AG10803 (cell line): ENCODE measurements at regions not wholly inside any gene's neighbourhood (a gene's known extent, or its start where the extent isn't known, plus 50 kb on each side); places are given as distances from the start of the nearest gene placed in this dataset.

ENCODE experiments used
- DNase-seq: peaks from one replicate; pipeline ENCODE4 v3.0.0; 2010; ENCODE audit warnings: low read depth
- H3K4me3 ChIP-seq: 2 replicates; pipeline ENCODE4 v1.5.1; 2011; ENCODE audit warnings: mild to moderate bottlenecking, low read length, control low read depth
- TF ChIP-seq, protein P1 (sequence below): conservative IDR thresholded peaks from 2 replicates; pipeline ENCODE4 v1.5.1; 2011; ENCODE audit warnings: mild to moderate bottlenecking, low read length, control low read depth, inconsistent platforms

DNA sequence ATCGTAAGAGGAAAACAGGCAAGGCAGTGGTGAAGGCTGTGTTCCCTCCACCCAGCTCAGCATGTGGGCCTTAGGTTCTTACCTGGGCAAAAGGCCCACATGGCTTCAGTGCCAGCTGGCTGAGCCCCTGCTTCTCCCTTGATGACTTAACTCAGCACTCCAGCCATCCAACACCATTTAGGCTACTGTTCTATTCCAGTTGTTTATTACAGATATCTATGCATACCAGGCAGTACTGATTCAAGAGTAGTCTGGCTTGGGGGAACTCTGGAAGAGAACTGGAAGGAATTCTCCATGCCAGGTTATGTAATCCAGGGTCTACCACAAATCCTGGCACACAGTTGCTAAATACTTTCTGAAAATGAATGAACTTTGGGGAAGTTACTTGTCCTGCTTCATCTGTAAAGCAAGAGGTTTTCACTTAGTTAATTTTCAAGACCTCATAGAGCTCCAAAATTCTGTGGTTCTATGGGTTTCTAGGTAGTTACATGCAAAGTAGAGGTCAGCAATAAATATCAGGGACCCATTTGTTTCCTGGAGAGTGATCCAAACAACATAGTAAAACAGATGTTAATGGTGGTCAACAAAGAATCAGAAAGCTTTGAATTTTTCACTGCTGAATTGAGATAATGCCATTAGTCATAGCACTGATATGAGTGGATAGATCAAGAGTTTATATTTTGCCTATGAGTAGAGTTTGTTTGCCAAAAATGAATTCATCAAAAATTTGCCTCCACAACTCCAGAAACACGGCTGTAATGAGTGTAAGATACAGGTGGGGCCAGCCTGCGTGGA, 88.2 kb upstream of the OSMR start:
- TF ChIP-seq, protein P1, sequence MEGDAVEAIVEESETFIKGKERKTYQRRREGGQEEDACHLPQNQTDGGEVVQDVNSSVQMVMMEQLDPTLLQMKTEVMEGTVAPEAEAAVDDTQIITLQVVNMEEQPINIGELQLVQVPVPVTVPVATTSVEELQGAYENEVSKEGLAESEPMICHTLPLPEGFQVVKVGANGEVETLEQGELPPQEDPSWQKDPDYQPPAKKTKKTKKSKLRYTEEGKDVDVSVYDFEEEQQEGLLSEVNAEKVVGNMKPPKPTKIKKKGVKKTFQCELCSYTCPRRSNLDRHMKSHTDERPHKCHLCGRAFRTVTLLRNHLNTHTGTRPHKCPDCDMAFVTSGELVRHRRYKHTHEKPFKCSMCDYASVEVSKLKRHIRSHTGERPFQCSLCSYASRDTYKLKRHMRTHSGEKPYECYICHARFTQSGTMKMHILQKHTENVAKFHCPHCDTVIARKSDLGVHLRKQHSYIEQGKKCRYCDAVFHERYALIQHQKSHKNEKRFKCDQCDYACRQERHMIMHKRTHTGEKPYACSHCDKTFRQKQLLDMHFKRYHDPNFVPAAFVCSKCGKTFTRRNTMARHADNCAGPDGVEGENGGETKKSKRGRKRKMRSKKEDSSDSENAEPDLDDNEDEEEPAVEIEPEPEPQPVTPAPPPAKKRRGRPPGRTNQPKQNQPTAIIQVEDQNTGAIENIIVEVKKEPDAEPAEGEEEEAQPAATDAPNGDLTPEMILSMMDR: no peak
- H3K4me3 ChIP-seq: no peak overlapping the region
- DNase-seq: peak; percentile 37

- peak; percentile 46 for DNase-seq
- H3K4me3 ChIP-seq: no peak overlapping the region
- TF ChIP-seq, protein P1: no peak
Observed at GRCh38 chr5:38758774-38759600, 86.8 kb upstream of the OSMR start.

DNA sequence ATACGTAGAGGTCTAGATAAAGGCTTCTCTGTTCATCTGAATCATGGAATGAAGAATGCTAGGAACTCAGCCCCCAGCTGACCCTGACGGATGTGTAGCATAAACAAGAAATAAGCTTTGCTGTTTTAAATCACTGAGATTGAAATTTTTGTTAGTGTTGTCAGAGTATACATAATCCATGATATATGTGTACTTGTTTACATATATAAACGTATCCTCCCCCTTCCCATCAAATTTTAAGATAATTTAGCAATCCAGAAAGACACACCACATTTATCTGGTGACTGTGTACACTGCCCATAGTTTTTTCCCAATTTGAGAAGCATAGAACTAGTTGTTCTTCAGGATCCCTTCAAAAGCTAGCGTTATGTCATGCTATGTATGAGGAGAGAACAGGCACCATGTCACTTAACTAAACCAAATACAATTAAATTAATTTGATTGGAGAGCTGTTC, 80.8 kb upstream of the OSMR start:
- TF ChIP-seq, protein P1: no peak
- DNase-seq: no peak
- no peak overlapping the region for H3K4me3 ChIP-seq

- H3K4me3 ChIP-seq: no peak overlapping the region
- TF ChIP-seq, protein P1: no peak
- no peak for DNase-seq
Observed at GRCh38 chr5:38765399-38765861, 80.4 kb upstream of the OSMR start.

DNA sequence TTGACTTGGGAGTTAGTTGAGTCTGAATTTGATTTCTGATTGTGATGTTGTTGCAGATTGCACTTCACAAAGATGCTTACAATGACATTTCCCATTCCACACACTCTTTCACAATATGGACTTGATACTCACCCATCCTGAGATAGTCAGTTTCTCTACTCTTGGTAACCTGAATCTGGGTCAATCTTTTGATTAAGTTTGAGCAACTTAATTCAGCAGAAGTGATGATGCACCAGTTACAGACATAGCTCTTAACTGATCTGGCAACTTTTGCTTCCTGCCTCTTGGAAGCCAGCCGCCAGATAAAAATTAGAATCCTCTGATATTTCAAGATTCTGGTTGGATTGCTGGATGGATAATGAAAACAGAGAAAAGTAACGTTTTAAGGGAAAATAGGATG, 79.7 kb upstream of the OSMR start:
- TF ChIP-seq, protein P1: no peak
- no peak for DNase-seq

DNA sequence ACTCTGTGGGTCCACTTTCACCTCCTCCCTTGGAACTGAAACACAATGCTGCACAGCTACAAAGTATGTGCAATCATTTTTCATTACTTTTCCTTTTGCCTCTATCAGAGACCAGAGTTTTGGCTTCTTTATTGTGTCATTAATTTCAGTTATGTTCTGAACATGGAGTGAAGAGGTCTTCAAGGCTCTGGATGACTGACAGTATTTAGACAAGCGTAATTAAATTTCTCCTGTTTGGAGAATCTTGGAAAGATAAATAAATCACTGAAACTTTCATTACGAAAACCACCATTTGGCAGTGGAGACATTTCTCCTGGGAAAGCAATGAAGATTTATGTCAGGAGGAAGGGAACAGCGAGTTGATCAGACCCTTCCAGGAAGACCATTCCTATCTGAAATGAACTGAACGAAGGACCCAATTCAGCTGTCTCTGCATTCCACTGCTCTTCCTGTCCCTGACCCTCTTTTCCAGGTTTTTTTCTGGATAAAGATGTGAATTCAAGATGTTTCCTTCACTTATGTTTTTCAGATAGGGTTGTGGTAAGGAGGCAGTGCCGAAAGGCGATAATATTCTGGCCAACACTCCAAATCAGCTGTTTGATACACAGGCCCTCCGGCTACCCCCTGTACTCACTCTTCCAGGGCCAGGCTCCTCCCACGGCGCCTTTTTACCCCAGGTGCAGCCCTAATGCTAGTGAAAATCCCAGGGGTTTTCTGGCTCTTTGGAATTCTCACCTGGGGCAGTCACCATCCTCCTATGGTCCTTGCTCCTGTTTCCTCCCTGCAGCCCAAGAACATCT, 77.2 kb upstream of the OSMR start:
- no peak overlapping the region for H3K4me3 ChIP-seq
- TF ChIP-seq, protein P1: no peak
- DNase-seq: no peak

More for the DNA sequence above, 79.7 kb upstream of the OSMR start:
- H3K4me3 ChIP-seq: no peak overlapping the region
